Smooth muscle cell (in vitro differentiated cells): ENCODE measurements at regions not wholly inside any gene's neighbourhood (a gene's known extent, or its start where the extent isn't known, plus 50 kb on each side); places are given as distances from the start of the nearest gene placed in this dataset.

Experiments
- DNase-seq: peaks from one replicate; lab custom pipeline; 2025; ENCODE audit not compliant: unreplicated experiment; lab: John Stamatoyannopoulos, UW
- H2AFZ ChIP-seq: fragments of 200-600 bp; sonication (generic); 2 replicates; pipeline ENCODE4 v1.6.0; 2016; ENCODE audit warnings: antibody characterized with exemption, low read depth, mild to moderate bottlenecking
- H3F3A ChIP-seq: fragments of 200-600 bp; sonication (generic); 2 replicates; pipeline ENCODE4 v1.6.0; 2017; ENCODE audit warnings: antibody characterized with exemption, low read depth
- H3K27ac ChIP-seq: fragments of 200-600 bp; sonication (generic); 2 replicates; pipeline ENCODE4 v1.5.1; 2016; ENCODE audit warnings: low read depth, mild to moderate bottlenecking
- H3K27me3 ChIP-seq: fragments of 200-600 bp; sonication (generic); 2 replicates; pipeline ENCODE4 v1.6.1; 2016; ENCODE audit warnings: low read depth, mild to moderate bottlenecking
- H3K36me3 ChIP-seq: fragments of 200-600 bp; sonication (generic); 2 replicates; pipeline ENCODE4 v1.5.1; 2016; ENCODE audit warnings: low read depth
- H3K4me1 ChIP-seq: fragments of 200-600 bp; sonication (generic); 2 replicates; pipeline ENCODE4 v1.5.1; 2016; ENCODE audit warnings: low read depth
- H3K4me2 ChIP-seq: fragments of 200-600 bp; sonication (generic); 2 replicates; pipeline ENCODE4 v1.6.0; 2016; ENCODE audit warnings: mild to moderate bottlenecking
- H3K4me3 ChIP-seq: fragments of 200-600 bp; sonication (generic); 2 replicates; pipeline ENCODE4 v1.5.1; 2016; ENCODE audit warnings: mild to moderate bottlenecking
- H3K79me2 ChIP-seq: fragments of 200-600 bp; sonication (generic); 2 replicates; pipeline ENCODE4 v1.6.0; 2016; ENCODE audit warnings: low read depth, mild to moderate bottlenecking
- H3K9ac ChIP-seq: fragments of 200-600 bp; sonication (generic); 2 replicates; pipeline ENCODE4 v1.6.0; 2016; ENCODE audit warnings: low read depth
- H3K9me3 ChIP-seq: fragments of 200-600 bp; sonication (generic); replicated peaks from 2 replicates; pipeline ENCODE4 v1.5.1; 2016; ENCODE audit warnings: low read depth
- H4K20me1 ChIP-seq: fragments of 200-600 bp; sonication (generic); 2 replicates; pipeline ENCODE4 v1.6.0; 2016; ENCODE audit warnings: low read depth
- WGBS: methylation state at CpG from one replicate; pipeline ENCODE4 v1.1.7; 2016; ENCODE audit warnings: low lambda C conversion rate; 5-methylcytosine and 5-hydroxymethylcytosine counted together
- TF ChIP-seq, protein P1 (sequence below): fragments of 200-600 bp; sonication (generic); IDR thresholded peaks from 2 replicates; pipeline ENCODE4 v1.5.1; 2017; ENCODE audit warnings: borderline replicate concordance, mild to moderate bottlenecking, antibody characterized with exemption; ENCODE audit not compliant: insufficient read depth, poor library complexity, severe bottlenecking

DNA sequence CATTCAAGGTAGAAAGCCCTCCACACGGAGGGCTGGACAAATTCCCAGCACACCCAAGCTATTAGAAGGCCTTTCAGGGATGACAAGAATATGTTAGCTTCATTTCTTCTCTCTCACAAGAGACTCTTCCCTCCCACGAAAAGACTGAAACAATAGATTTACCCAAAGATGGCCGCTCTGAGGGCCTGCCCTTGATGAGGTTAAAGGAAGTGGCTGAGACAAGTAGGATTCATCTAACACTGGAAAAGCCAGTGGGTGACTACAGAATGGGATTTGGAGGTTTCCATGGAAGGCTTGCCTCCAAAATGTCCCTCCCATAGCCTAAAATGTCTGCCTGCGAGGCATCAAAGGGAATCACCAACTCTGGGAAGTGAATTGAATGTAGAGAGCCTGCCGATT, 277.6 kb downstream of the CLIC5 start:
- DNase-seq = no peak
- Histone ChIP-seq H3K36me3 (no peaks in the 10 kb centered on the region), H3K4me3 (no peak overlapping the region), H3K9ac (no peak overlapping the region), H3K27me3 (no peaks in the 10 kb centered on the region), H3K79me2 (no peaks in the 10 kb centered on the region), H3K9me3 (no peaks in the 10 kb centered on the region), H2AFZ (no peak overlapping the region), H3F3A (no peaks in the 10 kb centered on the region), H3K4me2 (no peak overlapping the region), H4K20me1 (no peaks in the 10 kb centered on the region), H3K27ac (no peak overlapping the region), H3K4me1 (no peaks in the 10 kb centered on the region)
- TF ChIP-seq, protein P1, sequence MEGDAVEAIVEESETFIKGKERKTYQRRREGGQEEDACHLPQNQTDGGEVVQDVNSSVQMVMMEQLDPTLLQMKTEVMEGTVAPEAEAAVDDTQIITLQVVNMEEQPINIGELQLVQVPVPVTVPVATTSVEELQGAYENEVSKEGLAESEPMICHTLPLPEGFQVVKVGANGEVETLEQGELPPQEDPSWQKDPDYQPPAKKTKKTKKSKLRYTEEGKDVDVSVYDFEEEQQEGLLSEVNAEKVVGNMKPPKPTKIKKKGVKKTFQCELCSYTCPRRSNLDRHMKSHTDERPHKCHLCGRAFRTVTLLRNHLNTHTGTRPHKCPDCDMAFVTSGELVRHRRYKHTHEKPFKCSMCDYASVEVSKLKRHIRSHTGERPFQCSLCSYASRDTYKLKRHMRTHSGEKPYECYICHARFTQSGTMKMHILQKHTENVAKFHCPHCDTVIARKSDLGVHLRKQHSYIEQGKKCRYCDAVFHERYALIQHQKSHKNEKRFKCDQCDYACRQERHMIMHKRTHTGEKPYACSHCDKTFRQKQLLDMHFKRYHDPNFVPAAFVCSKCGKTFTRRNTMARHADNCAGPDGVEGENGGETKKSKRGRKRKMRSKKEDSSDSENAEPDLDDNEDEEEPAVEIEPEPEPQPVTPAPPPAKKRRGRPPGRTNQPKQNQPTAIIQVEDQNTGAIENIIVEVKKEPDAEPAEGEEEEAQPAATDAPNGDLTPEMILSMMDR = no peak
- WGBS = 97% methylated on average over 5 of the region's 5 CpGs

DNA sequence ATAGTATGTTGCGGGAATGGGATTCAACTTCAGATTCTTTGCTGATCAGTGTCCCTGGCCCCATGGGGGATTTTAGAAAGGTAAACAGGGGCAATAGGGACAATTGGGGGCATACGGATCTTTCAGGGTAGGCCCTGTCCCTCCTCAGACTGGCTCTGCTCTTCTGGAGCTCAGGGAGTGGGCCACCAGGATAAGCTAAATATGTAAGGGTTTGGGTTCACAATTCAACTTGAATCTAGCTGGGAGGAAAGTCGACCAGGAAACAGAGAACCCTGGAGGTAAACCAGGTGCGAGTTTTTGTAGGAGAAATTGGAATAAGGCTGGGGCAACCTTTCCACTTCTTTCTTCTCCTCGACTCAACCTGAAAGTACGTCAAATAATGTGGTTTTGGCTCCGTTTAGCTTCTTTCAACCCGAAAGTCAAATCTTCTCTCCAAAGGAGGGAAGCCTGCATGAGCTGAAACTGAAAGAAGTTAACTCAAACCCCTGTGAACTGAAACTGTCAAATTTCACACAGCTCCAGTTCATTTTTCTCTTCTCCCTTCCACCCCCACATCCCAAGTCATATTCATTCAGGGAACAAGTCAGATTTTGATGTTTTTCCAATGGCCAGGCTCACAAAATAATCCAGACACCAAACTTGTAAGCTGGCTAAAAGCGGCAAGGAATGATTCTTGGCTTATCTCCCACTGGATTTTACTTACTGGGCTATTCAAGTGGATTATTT, 278.2 kb downstream of the CLIC5 start:
- Histone ChIP-seq H3K79me2 (no peaks in the 10 kb centered on the region), H3F3A (no peaks in the 10 kb centered on the region), H4K20me1 (no peaks in the 10 kb centered on the region), H3K27ac (no peak overlapping the region), H2AFZ (no peak overlapping the region), H3K4me2 (no peak overlapping the region), H3K4me1 (no peaks in the 10 kb centered on the region), H3K9me3 (no peaks in the 10 kb centered on the region), H3K36me3 (no peaks in the 10 kb centered on the region), H3K4me3 (no peak overlapping the region), H3K9ac (no peak overlapping the region), H3K27me3 (no peaks in the 10 kb centered on the region)
- DNase-seq = no peak
- TF ChIP-seq, protein P1 = no peak
- 87% methylated on average over 9 of the region's 9 CpGs for WGBS

DNA sequence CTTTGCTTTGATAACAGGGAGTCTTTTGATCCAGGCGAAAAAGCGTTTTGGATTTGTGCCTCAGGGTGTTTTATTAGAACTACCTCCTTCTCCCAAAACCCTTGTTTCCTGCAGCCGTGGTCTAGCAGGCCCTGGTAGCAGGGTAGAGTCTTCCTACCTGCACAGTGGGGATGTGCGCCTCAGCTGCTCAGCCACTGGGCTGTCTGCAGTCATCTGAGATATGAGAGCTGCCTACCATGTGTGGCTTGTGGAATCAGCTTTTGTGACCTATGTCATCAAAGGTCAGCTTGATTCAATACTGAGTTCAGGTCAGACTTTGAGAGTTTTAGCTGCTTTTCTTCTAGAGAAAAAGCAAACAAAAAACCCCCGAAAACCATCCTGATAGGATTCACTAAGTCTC, 279.5 kb downstream of the CLIC5 start:
- 86% methylated on average over 5 of the region's 5 CpGs for WGBS
- Histone ChIP-seq H3K27me3 (no peaks in the 10 kb centered on the region), H3K36me3 (no peaks in the 10 kb centered on the region), H2AFZ (no peak overlapping the region), H3K4me1 (no peaks in the 10 kb centered on the region), H4K20me1 (no peaks in the 10 kb centered on the region), H3K79me2 (no peaks in the 10 kb centered on the region), H3K4me3 (no peak overlapping the region), H3K9me3 (no peaks in the 10 kb centered on the region), H3K9ac (no peak overlapping the region), H3K4me2 (no peak overlapping the region), H3F3A (no peaks in the 10 kb centered on the region), H3K27ac (no peak overlapping the region)
- TF ChIP-seq, protein P1 = no peak
- DNase-seq = no peak

DNA sequence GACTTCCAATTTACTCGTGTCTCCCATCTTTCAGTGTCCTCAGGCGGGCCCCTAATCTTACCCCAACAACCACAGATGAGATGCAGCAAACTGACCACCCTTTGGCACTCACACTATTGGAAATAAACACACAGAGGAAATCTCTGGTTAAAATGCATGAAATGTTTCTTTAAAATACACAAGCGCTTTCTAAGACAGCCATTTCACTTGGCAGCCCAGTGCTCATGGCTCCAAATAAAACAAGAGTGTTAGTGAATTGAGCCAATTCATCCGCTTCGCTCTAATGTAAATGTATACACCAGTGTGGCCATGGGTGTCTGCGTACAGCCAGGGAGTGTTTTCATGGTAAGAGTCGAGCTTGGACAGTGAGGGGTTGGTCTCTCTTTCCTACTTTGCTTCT, 282.9 kb downstream of the CLIC5 start:
- no peaks in the 10 kb centered on the region for H3K9me3 ChIP-seq
- no peaks in the 10 kb centered on the region for H3K27me3 ChIP-seq
- H3K4me1 ChIP-seq = no peaks in the 10 kb centered on the region
- no peak overlapping the region for H3K27ac ChIP-seq
- H3K4me3 ChIP-seq = no peak overlapping the region
- TF ChIP-seq, protein P1 = no peak
- no peaks in the 10 kb centered on the region for H3F3A ChIP-seq
- no peaks in the 10 kb centered on the region for H3K79me2 ChIP-seq
- no peak overlapping the region for H3K9ac ChIP-seq
- no peaks in the 10 kb centered on the region for H3K36me3 ChIP-seq
- no peak overlapping the region for H2AFZ ChIP-seq
- no peak for DNase-seq
- WGBS = 91% methylated on average over 7 of the region's 7 CpGs
- H3K4me2 ChIP-seq = no peak overlapping the region
- H4K20me1 ChIP-seq = no peaks in the 10 kb centered on the region
